HG02970 (cell line): ENCODE measurements at regions not wholly inside any gene's neighbourhood (a gene's known extent, or its start where the extent isn't known, plus 50 kb on each side); places are given as distances from the start of the nearest gene placed in this dataset.

ENCODE experiments used
- ATAC-seq: cut with Tn5 transposase; IDR thresholded peaks from one replicate; pipeline ENCODE4 v1.9.1; 2021; ENCODE audit warnings: mild to moderate bottlenecking, moderate library complexity, moderate number of reproducible peaks; ENCODE audit not compliant: unreplicated experiment, low FRiP score

GRCh38 chr3:168858327-168858726 lies 762.6 kb upstream of the GOLIM4 start:
- ATAC-seq = no peak

GRCh38 chr3:168850109-168850508 lies 754.4 kb upstream of the GOLIM4 start:
- no peak for ATAC-seq

- peak; percentile 62 for ATAC-seq
These were observed 751.7 kb upstream of the GOLIM4 start for GRCh38 chr3:168847291-168847883.

- ATAC-seq = no peak
These were observed 749.3 kb upstream of the GOLIM4 start for GRCh38 chr3:168844894-168845482.

- ATAC-seq = no peak
These were observed 748.7 kb upstream of the GOLIM4 start for GRCh38 chr3:168844472-168844871.

- ATAC-seq = no peak
These were observed 747.8 kb upstream of the GOLIM4 start for GRCh38 chr3:168843481-168843880.

GRCh38 chr3:168839653-168840052 lies 743.9 kb upstream of the GOLIM4 start:
- no peak for ATAC-seq

GRCh38 chr3:168834558-168834957 lies 738.8 kb upstream of the GOLIM4 start:
- no peak for ATAC-seq

- no peak for ATAC-seq
These were observed 733.2 kb upstream of the GOLIM4 start for GRCh38 chr3:168828943-168829342.

GRCh38 chr3:168828536-168828935 lies 732.8 kb upstream of the GOLIM4 start:
- no peak for ATAC-seq

GRCh38 chr3:168828014-168828413 lies 732.3 kb upstream of the GOLIM4 start:
- no peak for ATAC-seq

- no peak for ATAC-seq
These were observed 728.4 kb upstream of the GOLIM4 start for GRCh38 chr3:168824107-168824506.

GRCh38 chr3:168823466-168823865 lies 727.7 kb upstream of the GOLIM4 start:
- ATAC-seq = no peak

- ATAC-seq = no peak
These were observed 725.2 kb upstream of the GOLIM4 start for GRCh38 chr3:168820810-168821415.

GRCh38 chr3:168817177-168817576 lies 721.5 kb upstream of the GOLIM4 start:
- no peak for ATAC-seq

GRCh38 chr3:168815946-168816345 lies 720.2 kb upstream of the GOLIM4 start:
- ATAC-seq = no peak

GRCh38 chr3:168813225-168813802 lies 717.6 kb upstream of the GOLIM4 start:
- ATAC-seq = no peak

- ATAC-seq = no peak
These were observed 716.5 kb upstream of the GOLIM4 start for GRCh38 chr3:168812234-168812633.

GRCh38 chr3:168808596-168808995 lies 712.9 kb upstream of the GOLIM4 start:
- ATAC-seq = no peak

- ATAC-seq = no peak
These were observed 711.7 kb upstream of the GOLIM4 start for GRCh38 chr3:168807448-168807847.

GRCh38 chr3:168806871-168807270 lies 711.1 kb upstream of the GOLIM4 start:
- no peak for ATAC-seq

GRCh38 chr3:168803536-168803935 lies 707.8 kb upstream of the GOLIM4 start:
- no peak for ATAC-seq
